HepG2 (cell line): ENCODE measurements at regions not wholly inside any gene's neighbourhood (a gene's known extent, or its start where the extent isn't known, plus 50 kb on each side); places are given as distances from the start of the nearest gene placed in this dataset.

Source experiments
- BCL6 ChIP-seq: IDR thresholded peaks from 2 replicates; pipeline ENCODE4 v1.6.1; 2016; ENCODE audit warnings: missing genetic modification reagents, missing compliant biosample characterization
- HHEX ChIP-seq: IDR thresholded peaks from 2 replicates; pipeline ENCODE4 v1.6.1; 2016; ENCODE audit warnings: control low read depth
- MYNN ChIP-seq: sonication (generic); formaldehyde crosslinking; IDR thresholded peaks from 2 replicates; pipeline ENCODE4 v1.4.0; 2020; ENCODE audit warnings: mild to moderate bottlenecking, low read depth, missing genetic modification reagents
- NR1H2 ChIP-seq: sonication (generic); formaldehyde crosslinking; IDR thresholded peaks from 2 replicates; pipeline ENCODE4 v1.8.1; 2022; ENCODE audit warnings: low read depth, missing genetic modification reagents, borderline replicate concordance
- SUZ12 ChIP-seq: fragments of 150-350 bp; IDR thresholded peaks from 2 replicates; pipeline ENCODE4 v1.6.1; 2014; ENCODE audit warnings: low read depth, low read length
- ZKSCAN8 ChIP-seq: IDR thresholded peaks from 2 replicates; pipeline ENCODE4 v1.6.1; 2016; ENCODE audit warnings: borderline replicate concordance, missing genetic modification reagents, missing compliant biosample characterization
- ZNF138 ChIP-seq: sonication (generic); formaldehyde crosslinking; IDR thresholded peaks from 2 replicates; pipeline ENCODE4 v1.5.0; 2020; ENCODE audit warnings: mild to moderate bottlenecking, low read depth, missing genetic modification reagents
- ZNF274 ChIP-seq: sonication (generic); formaldehyde crosslinking; IDR thresholded peaks from 2 replicates; pipeline ENCODE4 v1.5.1; 2020; ENCODE audit warnings: mild to moderate bottlenecking, missing genetic modification reagents
- ZNF530 ChIP-seq: sonication (generic); formaldehyde crosslinking; IDR thresholded peaks from 2 replicates; pipeline ENCODE4 v1.5.0; 2020; ENCODE audit warnings: low read depth, mild to moderate bottlenecking, missing genetic modification reagents
- ZNF660 ChIP-seq: sonication (generic); formaldehyde crosslinking; IDR thresholded peaks from 2 replicates; pipeline ENCODE4 v1.5.1; 2020; ENCODE audit warnings: mild to moderate bottlenecking, low read depth, missing genetic modification reagents, borderline replicate concordance
- ZNF775 ChIP-seq: sonication (generic); formaldehyde crosslinking; IDR thresholded peaks from 2 replicates; pipeline ENCODE4 v1.4.0; 2020; ENCODE audit warnings: missing genetic modification reagents, mild to moderate bottlenecking, moderate library complexity, borderline replicate concordance
- ZNF792 ChIP-seq: IDR thresholded peaks from 2 replicates; pipeline ENCODE4 v1.6.1; 2016
- ZSCAN12 ChIP-seq: sonication (generic); formaldehyde crosslinking; IDR thresholded peaks from 2 replicates; pipeline ENCODE4 v1.9.0; 2021; ENCODE audit warnings: mild to moderate bottlenecking, missing genetic modification reagents
- TF ChIP-seq, protein P1 (sequence below): sonication (generic); formaldehyde crosslinking; IDR thresholded peaks from 2 replicates; pipeline ENCODE4 v1.4.0; 2020; ENCODE audit warnings: missing genetic modification reagents, borderline replicate concordance
- TF ChIP-seq, protein P2 (sequence below): sonication (generic); formaldehyde crosslinking; IDR thresholded peaks from 2 replicates; pipeline ENCODE4; 2020; ENCODE audit warnings: missing genetic modification reagents, mild to moderate bottlenecking, borderline replicate concordance
- TF ChIP-seq, protein P3 (sequence below): sonication (generic); formaldehyde crosslinking; conservative IDR thresholded peaks from 2 replicates; pipeline ENCODE4 v1.4.0; 2020; ENCODE audit warnings: missing genetic modification reagents
- TF ChIP-seq, protein P4 (sequence below): sonication (generic); formaldehyde crosslinking; IDR thresholded peaks from 2 replicates; pipeline ENCODE4 v1.5.0; 2020; ENCODE audit warnings: missing genetic modification reagents
- TF ChIP-seq, protein P5 (sequence below): sonication (generic); formaldehyde crosslinking; conservative IDR thresholded peaks from 2 replicates; pipeline ENCODE4 v1.4.0; 2020; ENCODE audit warnings: missing genetic modification reagents
- TF ChIP-seq, protein P6 (sequence below): sonication (generic); formaldehyde crosslinking; IDR thresholded peaks from 2 replicates; pipeline ENCODE4 v1.4.0; 2020; ENCODE audit warnings: mild to moderate bottlenecking, low read depth, missing genetic modification reagents

DNA sequence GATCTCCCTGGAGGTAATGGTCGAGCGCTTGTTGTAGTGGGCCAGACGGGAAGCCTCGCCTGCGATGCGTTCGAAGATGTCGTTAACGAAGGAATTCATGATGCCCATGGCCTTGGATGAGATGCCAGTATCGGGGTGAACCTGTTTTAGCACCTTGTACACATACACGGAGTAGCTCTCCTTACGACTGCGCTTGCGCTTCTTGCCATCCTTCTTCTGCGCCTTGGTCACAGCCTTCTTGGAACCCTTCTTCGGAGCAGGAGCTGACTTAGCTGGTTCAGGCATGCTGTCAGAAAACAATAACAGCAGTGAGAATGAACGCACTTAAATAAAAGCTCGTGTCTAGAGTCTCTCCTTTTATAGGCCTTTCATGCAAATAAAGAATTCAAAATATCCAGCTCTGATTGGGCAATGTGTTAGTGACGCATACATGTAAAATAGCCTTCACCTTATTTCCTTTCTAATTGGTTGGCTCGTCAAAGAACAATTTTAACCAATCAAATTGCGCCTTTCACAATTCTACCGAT lies 129.2 kb downstream of the HFE start (continued):
- TF ChIP-seq, protein P1, sequence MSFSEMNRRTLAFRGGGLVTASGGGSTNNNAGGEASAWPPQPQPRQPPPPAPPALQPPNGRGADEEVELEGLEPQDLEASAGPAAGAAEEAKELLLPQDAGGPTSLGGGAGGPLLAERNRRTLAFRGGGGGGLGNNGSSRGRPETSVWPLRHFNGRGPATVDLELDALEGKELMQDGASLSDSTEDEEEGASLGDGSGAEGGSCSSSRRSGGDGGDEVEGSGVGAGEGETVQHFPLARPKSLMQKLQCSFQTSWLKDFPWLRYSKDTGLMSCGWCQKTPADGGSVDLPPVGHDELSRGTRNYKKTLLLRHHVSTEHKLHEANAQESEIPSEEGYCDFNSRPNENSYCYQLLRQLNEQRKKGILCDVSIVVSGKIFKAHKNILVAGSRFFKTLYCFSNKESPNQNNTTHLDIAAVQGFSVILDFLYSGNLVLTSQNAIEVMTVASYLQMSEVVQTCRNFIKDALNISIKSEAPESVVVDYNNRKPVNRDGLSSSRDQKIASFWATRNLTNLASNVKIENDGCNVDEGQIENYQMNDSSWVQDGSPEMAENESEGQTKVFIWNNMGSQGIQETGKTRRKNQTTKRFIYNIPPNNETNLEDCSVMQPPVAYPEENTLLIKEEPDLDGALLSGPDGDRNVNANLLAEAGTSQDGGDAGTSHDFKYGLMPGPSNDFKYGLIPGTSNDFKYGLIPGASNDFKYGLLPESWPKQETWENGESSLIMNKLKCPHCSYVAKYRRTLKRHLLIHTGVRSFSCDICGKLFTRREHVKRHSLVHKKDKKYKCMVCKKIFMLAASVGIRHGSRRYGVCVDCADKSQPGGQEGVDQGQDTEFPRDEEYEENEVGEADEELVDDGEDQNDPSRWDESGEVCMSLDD (CRISPR knock-in tag): no peak
- TF ChIP-seq, protein P2, sequence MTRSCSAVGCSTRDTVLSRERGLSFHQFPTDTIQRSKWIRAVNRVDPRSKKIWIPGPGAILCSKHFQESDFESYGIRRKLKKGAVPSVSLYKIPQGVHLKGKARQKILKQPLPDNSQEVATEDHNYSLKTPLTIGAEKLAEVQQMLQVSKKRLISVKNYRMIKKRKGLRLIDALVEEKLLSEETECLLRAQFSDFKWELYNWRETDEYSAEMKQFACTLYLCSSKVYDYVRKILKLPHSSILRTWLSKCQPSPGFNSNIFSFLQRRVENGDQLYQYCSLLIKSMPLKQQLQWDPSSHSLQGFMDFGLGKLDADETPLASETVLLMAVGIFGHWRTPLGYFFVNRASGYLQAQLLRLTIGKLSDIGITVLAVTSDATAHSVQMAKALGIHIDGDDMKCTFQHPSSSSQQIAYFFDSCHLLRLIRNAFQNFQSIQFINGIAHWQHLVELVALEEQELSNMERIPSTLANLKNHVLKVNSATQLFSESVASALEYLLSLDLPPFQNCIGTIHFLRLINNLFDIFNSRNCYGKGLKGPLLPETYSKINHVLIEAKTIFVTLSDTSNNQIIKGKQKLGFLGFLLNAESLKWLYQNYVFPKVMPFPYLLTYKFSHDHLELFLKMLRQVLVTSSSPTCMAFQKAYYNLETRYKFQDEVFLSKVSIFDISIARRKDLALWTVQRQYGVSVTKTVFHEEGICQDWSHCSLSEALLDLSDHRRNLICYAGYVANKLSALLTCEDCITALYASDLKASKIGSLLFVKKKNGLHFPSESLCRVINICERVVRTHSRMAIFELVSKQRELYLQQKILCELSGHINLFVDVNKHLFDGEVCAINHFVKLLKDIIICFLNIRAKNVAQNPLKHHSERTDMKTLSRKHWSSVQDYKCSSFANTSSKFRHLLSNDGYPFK: no peak
- TF ChIP-seq, protein P3, sequence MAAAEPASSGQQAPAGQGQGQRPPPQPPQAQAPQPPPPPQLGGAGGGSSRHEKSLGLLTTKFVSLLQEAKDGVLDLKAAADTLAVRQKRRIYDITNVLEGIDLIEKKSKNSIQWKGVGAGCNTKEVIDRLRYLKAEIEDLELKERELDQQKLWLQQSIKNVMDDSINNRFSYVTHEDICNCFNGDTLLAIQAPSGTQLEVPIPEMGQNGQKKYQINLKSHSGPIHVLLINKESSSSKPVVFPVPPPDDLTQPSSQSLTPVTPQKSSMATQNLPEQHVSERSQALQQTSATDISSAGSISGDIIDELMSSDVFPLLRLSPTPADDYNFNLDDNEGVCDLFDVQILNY: no peak
- TF ChIP-seq ZSCAN12 (CRISPR knock-in tag): no peak
- TF ChIP-seq HHEX: no peak
- TF ChIP-seq, protein P4, sequence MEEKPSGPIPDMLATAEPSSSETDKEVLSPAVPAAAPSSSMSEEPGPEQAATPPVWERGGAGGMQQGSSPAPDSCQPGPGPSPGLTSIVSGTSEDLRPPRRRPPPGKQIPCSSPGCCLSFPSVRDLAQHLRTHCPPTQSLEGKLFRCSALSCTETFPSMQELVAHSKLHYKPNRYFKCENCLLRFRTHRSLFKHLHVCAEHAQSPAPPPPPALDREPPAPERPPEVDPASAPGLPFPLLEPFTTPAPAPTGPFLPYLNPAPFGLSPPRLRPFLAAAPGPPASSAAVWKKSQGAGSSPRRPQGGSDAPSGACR (CRISPR knock-in tag): no peak
- TF ChIP-seq MYNN (CRISPR knock-in tag): no peak
- no peak for TF ChIP-seq ZNF660 (CRISPR knock-in tag)
- TF ChIP-seq ZNF530 (CRISPR knock-in tag): no peak
- TF ChIP-seq SUZ12: no peak
- no peak for TF ChIP-seq ZNF775 (CRISPR knock-in tag)
- no peak for TF ChIP-seq ZNF274 (CRISPR knock-in tag)
- no peak for TF ChIP-seq NR1H2
- TF ChIP-seq, protein P5, sequence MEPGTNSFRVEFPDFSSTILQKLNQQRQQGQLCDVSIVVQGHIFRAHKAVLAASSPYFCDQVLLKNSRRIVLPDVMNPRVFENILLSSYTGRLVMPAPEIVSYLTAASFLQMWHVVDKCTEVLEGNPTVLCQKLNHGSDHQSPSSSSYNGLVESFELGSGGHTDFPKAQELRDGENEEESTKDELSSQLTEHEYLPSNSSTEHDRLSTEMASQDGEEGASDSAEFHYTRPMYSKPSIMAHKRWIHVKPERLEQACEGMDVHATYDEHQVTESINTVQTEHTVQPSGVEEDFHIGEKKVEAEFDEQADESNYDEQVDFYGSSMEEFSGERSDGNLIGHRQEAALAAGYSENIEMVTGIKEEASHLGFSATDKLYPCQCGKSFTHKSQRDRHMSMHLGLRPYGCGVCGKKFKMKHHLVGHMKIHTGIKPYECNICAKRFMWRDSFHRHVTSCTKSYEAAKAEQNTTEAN (CRISPR knock-in tag): 0 out of 2 replicates have a peak, but pooled peaks have one; percentile 10
- TF ChIP-seq, protein P6, sequence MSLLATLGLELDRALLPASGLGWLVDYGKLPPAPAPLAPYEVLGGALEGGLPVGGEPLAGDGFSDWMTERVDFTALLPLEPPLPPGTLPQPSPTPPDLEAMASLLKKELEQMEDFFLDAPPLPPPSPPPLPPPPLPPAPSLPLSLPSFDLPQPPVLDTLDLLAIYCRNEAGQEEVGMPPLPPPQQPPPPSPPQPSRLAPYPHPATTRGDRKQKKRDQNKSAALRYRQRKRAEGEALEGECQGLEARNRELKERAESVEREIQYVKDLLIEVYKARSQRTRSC (CRISPR knock-in tag): peak; percentile 25; the same call in 1 of the 2 replicates
- TF ChIP-seq ZKSCAN8 (CRISPR knock-in tag): no peak; the same call in 1 of the 2 replicates
- TF ChIP-seq BCL6 (CRISPR knock-in tag): no peak
- TF ChIP-seq ZNF792 (CRISPR knock-in tag): no peak
- TF ChIP-seq ZNF138: peak; percentile 84
